ENCODE measurements at regions not wholly inside any gene's neighbourhood (a gene's known extent, or its start where the extent isn't known, plus 50 kb on each side); places are given as distances from the start of the nearest gene placed in this dataset.

DNA sequence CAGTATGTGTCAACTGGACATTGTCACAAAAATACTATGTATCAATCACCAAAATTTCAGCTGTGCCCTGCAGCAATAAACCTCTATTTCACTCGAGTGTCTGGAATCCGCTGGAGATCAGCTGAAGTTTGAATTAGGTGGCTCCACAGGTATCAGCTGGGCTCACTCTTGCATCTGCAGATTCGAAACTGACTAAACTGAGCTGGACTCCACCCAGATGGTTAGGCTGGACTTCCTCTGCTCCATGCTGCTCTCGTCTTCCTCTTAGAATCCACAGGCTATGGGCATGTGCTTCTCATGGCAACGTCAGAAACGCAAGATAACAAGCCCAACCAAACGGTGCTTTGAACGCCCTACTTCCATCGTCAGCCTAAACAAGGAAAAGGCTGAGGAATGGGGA lies 565.3 kb upstream of the ROBO2 start:
- TF ChIP-seq, protein P1, sequence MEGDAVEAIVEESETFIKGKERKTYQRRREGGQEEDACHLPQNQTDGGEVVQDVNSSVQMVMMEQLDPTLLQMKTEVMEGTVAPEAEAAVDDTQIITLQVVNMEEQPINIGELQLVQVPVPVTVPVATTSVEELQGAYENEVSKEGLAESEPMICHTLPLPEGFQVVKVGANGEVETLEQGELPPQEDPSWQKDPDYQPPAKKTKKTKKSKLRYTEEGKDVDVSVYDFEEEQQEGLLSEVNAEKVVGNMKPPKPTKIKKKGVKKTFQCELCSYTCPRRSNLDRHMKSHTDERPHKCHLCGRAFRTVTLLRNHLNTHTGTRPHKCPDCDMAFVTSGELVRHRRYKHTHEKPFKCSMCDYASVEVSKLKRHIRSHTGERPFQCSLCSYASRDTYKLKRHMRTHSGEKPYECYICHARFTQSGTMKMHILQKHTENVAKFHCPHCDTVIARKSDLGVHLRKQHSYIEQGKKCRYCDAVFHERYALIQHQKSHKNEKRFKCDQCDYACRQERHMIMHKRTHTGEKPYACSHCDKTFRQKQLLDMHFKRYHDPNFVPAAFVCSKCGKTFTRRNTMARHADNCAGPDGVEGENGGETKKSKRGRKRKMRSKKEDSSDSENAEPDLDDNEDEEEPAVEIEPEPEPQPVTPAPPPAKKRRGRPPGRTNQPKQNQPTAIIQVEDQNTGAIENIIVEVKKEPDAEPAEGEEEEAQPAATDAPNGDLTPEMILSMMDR (IDR thresholded peaks at IDR 0.05; ENCODE audit: extremely low read depth, missing control alignments), result no peak
- DNase-seq (ENCODE audit: low spot score), result no peak

DNA sequence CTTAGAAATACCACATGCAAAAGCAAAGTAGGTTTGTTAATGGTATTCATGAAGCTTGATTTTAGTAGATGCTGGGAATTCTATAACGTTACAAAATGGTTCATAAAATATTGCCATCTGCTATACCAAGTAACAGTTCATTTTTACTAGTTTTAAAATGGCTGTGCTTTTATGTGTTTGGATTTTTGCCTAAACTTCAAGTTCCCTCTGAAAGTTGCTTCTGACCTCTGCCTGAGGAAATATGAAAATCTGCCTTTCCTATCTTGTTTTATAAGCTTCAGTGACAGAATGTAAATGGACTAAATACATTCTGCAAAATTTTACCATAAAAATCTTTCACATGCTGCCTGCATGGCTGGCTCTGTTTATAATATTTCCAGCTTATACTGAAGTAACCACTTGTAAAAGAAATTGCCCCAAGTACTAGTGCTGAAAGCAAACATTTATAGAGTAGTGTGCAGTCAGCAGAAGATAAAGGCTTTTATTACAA lies 560.7 kb upstream of the ROBO2 start:
- no peak for DNase-seq (ENCODE audit: low spot score)
- TF ChIP-seq, protein P1 (IDR thresholded peaks at IDR 0.05; ENCODE audit: extremely low read depth, missing control alignments), result no peak

DNA sequence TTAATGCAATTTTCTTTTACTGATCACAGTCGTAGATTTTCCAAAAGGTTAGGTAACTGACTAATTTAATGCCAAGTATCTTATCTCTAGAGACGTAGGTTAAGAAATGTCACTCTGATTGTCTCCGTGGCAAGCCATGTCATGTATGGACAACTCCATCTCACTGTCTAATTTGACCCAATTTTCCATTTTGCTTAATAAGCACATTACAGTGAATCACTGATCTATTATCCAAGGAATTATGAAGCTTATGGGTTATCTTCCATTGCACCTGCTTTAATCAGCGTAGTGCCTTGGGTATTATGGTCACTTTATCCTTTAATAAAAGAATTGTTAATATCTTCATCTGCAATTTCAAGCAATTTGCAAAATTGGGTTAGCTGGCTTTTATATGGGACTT lies 557.4 kb upstream of the ROBO2 start:
- no peak for DNase-seq (ENCODE audit: low spot score)
- TF ChIP-seq, protein P1 (IDR thresholded peaks at IDR 0.05; ENCODE audit: extremely low read depth, missing control alignments), result no peak

DNA sequence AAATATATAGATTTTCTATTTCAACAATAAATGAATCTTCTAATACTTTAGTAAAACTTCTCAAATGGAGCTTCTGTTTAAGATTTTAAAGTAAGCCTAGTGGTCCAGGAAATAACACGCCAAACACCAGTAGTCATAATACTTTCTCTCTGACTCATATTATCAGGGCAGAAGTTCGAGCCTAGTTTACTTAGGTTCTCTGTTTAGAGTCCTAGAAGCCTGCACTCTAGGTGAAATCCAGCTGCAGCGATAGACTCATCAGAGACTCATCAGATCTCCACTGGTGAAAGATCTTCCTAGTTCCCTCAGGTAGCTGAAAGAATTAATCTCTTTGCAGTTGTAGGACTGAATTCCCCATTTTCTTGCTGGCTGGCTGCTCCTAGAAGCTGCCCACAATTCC lies 552.5 kb upstream of the ROBO2 start:
- TF ChIP-seq, protein P1 (IDR thresholded peaks at IDR 0.05; ENCODE audit: extremely low read depth, missing control alignments), result no peak
- no peak for DNase-seq (ENCODE audit: low spot score)

GRCh38 chr3:76490064-76490463 lies 549.8 kb upstream of the ROBO2 start:
- TF ChIP-seq, protein P1 (IDR thresholded peaks at IDR 0.05; ENCODE audit: extremely low read depth, missing control alignments), result no peak
- no peak for DNase-seq (ENCODE audit: low spot score)

DNA sequence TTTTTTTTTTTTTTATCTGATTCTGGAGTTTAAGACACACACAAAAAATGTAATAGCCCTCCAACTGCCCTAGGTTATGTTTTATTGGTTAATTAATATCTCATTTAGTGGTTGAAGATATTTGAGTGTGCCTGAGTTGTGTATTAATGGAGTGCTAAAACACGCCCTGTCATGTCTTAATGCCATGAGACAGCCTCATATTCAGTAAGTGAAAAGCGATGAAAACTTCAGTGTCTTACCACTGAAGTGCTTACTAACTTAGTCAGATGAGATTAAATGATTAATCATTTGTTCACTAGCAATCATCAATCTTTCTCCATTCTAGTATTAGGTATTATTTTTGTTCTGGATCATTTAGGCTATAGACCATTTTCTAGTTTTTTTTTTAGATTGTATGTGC lies 544.7 kb upstream of the ROBO2 start:
- DNase-seq (ENCODE audit: low spot score), result no peak
- TF ChIP-seq, protein P1 (IDR thresholded peaks at IDR 0.05; ENCODE audit: extremely low read depth, missing control alignments), result no peak

DNA sequence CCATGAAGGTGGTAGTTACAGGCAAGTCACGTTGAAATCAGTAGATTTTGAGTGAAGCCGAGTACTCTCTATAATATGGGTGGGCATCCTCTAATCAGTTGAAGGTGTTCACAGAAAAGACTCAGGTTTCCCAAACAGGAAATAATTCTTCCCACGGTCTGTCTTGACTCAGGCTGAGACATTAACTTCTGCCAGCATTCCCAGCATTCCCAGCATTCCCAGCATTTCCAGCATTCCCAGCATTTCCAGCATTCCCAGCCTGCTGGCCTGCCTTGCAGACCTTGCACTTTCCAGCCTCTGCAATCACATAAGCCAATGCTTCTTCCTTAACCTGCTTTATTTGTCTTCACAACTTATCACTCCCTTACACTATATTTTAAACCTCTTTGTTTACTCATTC lies 542.3 kb upstream of the ROBO2 start:
- no peak for DNase-seq (ENCODE audit: low spot score)
- TF ChIP-seq, protein P1 (IDR thresholded peaks at IDR 0.05; ENCODE audit: extremely low read depth, missing control alignments), result no peak

Data from GM20000 (cell line).